Right ventricle myocardium inferior (tissue), 1 donor: ENCODE measurements at regions not wholly inside any gene's neighbourhood (a gene's known extent, or its start where the extent isn't known, plus 50 kb on each side); places are given as distances from the start of the nearest gene placed in this dataset.

Experiments
- ATAC-seq: fragments of 200-7000 bp; cut with Tn5 transposase; one replicate; pipeline ENCODE4 v1.9.1; 2020; ENCODE audit warnings: mild to moderate bottlenecking, moderate library complexity
- DNase-seq: peaks from one replicate; pipeline ENCODE4 v3.0.0; 2021; ENCODE audit errors: missing footprints
- intact Hi-C: fragments of 100-400 bp; cut with DNase I; formaldehyde crosslinking; loops from one replicate; pipeline ENCODE4 v1.11.0; 2022
- donor health status: DM: no; HTN: yes; CAD: no; lungs with severe emphysema.

DNA sequence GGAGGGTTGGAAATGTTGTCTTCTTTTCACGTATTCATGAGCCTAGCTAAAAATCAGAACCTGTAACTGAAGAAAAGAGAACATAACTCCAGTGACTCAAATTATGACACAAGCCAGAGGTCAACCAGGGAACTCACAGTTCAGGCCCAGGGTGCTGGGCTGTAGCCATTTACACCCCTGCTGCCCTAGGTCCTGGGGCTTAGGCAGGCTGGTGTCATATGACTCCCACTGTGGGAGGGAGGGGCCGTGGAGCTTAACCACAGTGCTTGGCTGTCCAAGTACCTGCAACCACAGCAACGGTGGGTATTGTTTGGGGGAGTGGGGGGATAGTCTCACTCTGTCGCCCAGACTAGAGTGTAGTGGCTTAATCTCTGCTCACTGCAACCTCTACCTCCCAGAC is 71.1 kb upstream of the AMZ2 start:
- DNase-seq = no peak
- intact Hi-C loops = loop anchor here (10.0 kb wide), 1 partner anchor 218 kb away; no protein-coding TSS in a partner anchor
- no peak for ATAC-seq

GRCh38 chr17:68178831-68179230 is 69.0 kb upstream of the AMZ2 start:
- DNase-seq (no peak), ATAC-seq (no peak)
- intact Hi-C loops = loop anchor here (1.0 to 10.0 kb wide), 2 partner anchors 15 to 216 kb away; no protein-coding TSS in a partner anchor

- no peak for DNase-seq
- intact Hi-C loops = loop anchor here (10.0 kb wide), 1 partner anchor 215 kb away; no protein-coding TSS in a partner anchor
These were observed 68.5 kb upstream of the AMZ2 start for GRCh38 chr17:68179236-68179925.

GRCh38 chr17:68179926-68180285 is 67.9 kb upstream of the AMZ2 start:
- no peak for DNase-seq
- ATAC-seq = no peak
- intact Hi-C loops = loop anchor here (10.0 kb wide), 1 partner anchor 215 kb away; no protein-coding TSS in a partner anchor

More at GRCh38 chr17:68179236-68179925, 68.5 kb upstream of the AMZ2 start:
- no peak for ATAC-seq

DNA sequence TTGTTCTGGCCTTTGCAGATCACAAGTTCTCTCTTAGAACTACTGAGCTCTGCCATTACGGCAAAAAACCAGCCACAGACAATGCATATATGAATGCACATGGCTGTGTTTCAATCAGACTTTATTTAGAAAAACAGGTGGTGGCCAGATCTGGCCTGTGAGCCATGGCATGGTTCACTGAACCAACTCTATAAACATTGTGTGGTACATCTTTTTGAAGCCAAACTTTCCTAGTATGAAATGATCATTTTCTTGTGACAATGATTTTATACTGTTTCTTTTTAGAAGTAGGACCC is 65.9 kb upstream of the AMZ2 start:
- ATAC-seq = no peak
- no peak for DNase-seq
- intact Hi-C loops = no loop called here

DNA sequence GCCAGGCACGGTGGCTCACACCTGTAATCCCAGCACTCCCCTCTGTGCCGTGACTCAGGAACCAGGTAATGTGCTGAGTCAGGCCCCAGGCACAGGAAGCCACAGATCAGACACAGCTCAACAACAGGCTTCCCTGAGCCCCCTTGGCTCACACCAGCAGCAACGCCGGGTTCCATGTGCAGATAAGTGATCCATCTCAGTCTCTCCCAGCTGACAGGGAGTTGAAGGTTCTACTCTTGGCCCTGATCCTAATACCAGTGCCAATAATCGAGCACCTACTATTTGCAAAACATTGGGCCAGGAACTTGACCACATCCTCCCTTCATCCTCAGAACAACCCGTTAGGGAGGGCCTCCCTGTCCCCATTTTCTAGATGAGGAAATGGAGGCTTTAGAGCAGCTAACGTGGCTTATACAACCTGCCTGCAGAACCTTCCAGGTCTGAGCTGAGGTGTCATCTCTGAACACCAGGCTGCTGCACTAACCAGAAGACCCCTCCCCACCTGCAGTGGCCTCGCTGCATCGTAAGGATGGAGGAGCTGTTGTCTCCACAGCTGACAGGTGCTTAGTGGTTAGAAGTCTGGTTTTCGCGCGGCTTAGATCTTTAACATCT is 64.8 kb upstream of the AMZ2 start:
- ATAC-seq = no peak
- intact Hi-C loops = no loop called here
- no peak for DNase-seq

DNA sequence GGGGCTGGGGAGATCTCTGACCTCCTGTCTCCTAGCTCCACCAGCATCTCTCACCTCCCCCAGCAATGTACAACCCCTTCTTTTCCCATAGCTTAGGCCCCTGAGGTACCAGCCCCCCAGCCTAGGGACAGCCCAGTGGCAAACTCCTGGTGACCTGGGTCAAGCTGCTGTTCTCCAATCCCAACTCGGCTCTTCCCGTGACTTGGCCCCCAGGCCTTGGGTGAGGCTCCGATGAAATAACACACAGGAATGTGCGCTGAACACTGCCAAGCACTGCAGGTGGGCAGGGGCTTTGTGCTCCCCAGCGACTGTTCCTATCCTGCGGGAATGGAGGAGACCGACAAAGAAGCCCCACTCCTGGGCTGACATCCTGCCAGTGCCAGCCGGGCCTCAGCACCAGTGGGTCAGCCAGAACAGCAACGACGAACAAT is 63.7 kb upstream of the AMZ2 start:
- intact Hi-C loops = no loop called here
- DNase-seq = no peak
- ATAC-seq = no peak

DNA sequence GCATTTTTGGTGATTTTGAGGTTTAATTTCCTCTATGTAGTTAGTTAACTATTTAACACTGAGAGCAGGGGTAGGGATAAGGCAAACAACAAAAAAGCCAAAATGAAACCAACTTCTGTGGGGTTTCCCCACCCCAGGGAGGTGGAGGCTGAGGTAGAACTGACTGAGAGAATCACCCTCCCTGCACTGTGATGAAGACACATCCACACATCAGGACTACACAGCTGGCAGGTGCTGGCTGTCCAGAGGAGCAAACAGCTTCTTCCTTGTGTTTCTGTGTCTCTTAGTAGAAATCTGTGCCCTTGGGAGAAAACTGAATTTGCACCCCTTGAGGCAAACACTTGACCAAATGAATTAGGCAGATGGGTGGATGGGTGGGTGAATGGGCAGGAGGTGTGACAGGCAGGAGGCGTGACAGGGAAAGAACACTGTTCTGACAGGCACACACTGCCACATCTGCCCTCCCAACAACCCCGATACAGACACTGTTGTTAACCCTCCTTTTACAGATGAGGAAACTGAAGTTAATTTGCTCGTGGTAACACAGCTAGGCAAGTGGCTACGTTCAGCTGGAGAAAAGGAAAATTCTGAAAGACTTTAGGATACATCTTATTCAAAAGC is 62.9 kb upstream of the AMZ2 start:
- intact Hi-C loops = no loop called here
- no peak for ATAC-seq

GRCh38 chr17:68185820-68186219 is 62.0 kb upstream of the AMZ2 start:
- no peak for ATAC-seq

More for the DNA sequence above, 62.9 kb upstream of the AMZ2 start:
- no peak for DNase-seq

DNA sequence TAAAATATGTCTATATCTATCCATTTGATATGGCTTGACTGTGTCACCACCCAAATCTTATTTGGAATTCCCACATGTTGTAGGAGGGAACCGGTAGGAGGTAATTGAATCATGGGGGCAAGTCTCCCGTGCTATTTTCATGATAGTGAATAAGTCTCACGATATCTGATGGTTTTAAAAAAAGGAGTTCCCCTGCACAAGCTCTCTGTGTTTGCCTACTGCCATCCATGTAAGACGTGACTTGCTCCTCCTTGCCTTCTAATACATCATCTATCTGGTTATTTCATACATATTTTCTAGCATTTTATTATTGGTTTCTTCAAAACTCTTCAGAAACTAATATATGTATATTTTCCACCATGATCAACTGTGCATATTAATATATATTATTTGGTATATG is 57.3 kb upstream of the AMZ2 start:
- intact Hi-C loops = no loop called here
- DNase-seq = no peak
- no peak for ATAC-seq

More at GRCh38 chr17:68185820-68186219, 62.0 kb upstream of the AMZ2 start:
- no peak for DNase-seq
- intact Hi-C loops = no loop called here

- ATAC-seq = no peak
- intact Hi-C loops = no loop called here
- DNase-seq = no peak
These were observed 52.0 kb upstream of the AMZ2 start for GRCh38 chr17:68195667-68196393.

GRCh38 chr17:68196394-68197090 is 51.3 kb upstream of the AMZ2 start:
- DNase-seq = no peak
- intact Hi-C loops = no loop called here
- ATAC-seq = no peak

GRCh38 chr17:68197091-68197996 is 50.5 kb upstream of the AMZ2 start:
- DNase-seq (no peak), ATAC-seq (no peak)
- intact Hi-C loops = no loop called here

GRCh38 chr17:68197997-68198930 is 49.6 kb upstream of the AMZ2 start:
- ATAC-seq = no peak
- DNase-seq = no peak
- intact Hi-C loops = no loop called here
